Ovary (tissue), 3 donors: ENCODE measurements at regions not wholly inside any gene's neighbourhood (a gene's known extent, or its start where the extent isn't known, plus 50 kb on each side); places are given as distances from the start of the nearest gene placed in this dataset.

Experiments
- CTCF ChIP-seq, 3 donors: fragments of 450-650 bp in 2 of 3; fragments of 200-600 bp in 1 of 3; IDR thresholded peaks; one replicate each; pipeline versions ENCODE4 v1.5.1 to v1.8.0; 2016 to 2022; ENCODE audit warnings: antibody characterized with exemption in 3 of 3, mild to moderate bottlenecking in 1 of 3
- EP300 ChIP-seq: sonication (generic); formaldehyde crosslinking; IDR thresholded peaks from one replicate; pipeline ENCODE4 v1.6.1; 2017; ENCODE audit warnings: antibody characterized with exemption
- POLR2A ChIP-seq: fragments of 450-650 bp; IDR thresholded peaks from one replicate; pipeline ENCODE4 v1.6.1; 2017; ENCODE audit warnings: antibody characterized with exemption, mild to moderate bottlenecking, moderate library complexity
- donor health status: DM: no; HTN: no; CAD: no.

GRCh38 chr6:148118244-148118643, 224.4 kb upstream of the SASH1 start:
- TF ChIP-seq POLR2A (no peak), CTCF (IDR thresholded peaks at IDR 0.05) (no peak), EP300 (no peak)
